ENCODE measurements at regions not wholly inside any gene's neighbourhood (a gene's known extent, or its start where the extent isn't known, plus 50 kb on each side); places are given as distances from the start of the nearest gene placed in this dataset.
"Not testable (repeated sequence)": the region's sequence is repeated elsewhere in the genome, so short reads cannot be mapped to it uniquely, and the experiment has no call there.

- no peak overlapping the region for H3K27ac Mint-ChIP-seq
- no peaks in the 10 kb centered on the region for H3K36me3 Mint-ChIP-seq
- DNase-seq (ENCODE audit: low spot score in 2 of 2) (no peak), ATAC-seq (ENCODE audit: low read depth) (no peak)
- H3K27me3 Mint-ChIP-seq = no peaks in the 10 kb centered on the region
- no peaks in the 10 kb centered on the region for H3K4me1 Mint-ChIP-seq
- H3K9me3 Mint-ChIP-seq = no peaks in the 10 kb centered on the region
- H3K4me3 Mint-ChIP-seq = no peak overlapping the region
Measured at GRCh38 chr5:99348597-99348996, 419.8 kb upstream of the CHD1 start.

GRCh38 chr5:99339758-99340157, 411.0 kb upstream of the CHD1 start:
- H3K27ac Mint-ChIP-seq; H3K27me3 Mint-ChIP-seq; DNase-seq (ENCODE audit: low spot score in 2 of 2); H3K4me3 Mint-ChIP-seq; H3K36me3 Mint-ChIP-seq; H3K9me3 Mint-ChIP-seq; H3K4me1 Mint-ChIP-seq; ATAC-seq (ENCODE audit: low read depth): not testable (repeated sequence)

- no peak for ATAC-seq (ENCODE audit: low read depth)
- Mint-ChIP-seq H3K27me3 (no peaks in the 10 kb centered on the region), H3K4me1 (no peaks in the 10 kb centered on the region), H3K36me3 (no peaks in the 10 kb centered on the region), H3K27ac (no peak overlapping the region), H3K9me3 (peaks cover 6% of the 10 kb centered on the region), H3K4me3 (no peak overlapping the region)
- no peak for DNase-seq (ENCODE audit: low spot score in 2 of 2)
Measured at GRCh38 chr5:99334936-99335335, 406.1 kb upstream of the CHD1 start.

GRCh38 chr5:99331061-99331460, 402.3 kb upstream of the CHD1 start:
- Mint-ChIP-seq H3K9me3 (peaks cover 1% of the 10 kb centered on the region), H3K4me3 (no peak overlapping the region), H3K27me3 (no peaks in the 10 kb centered on the region), H3K27ac (no peak overlapping the region), H3K36me3 (no peaks in the 10 kb centered on the region), H3K4me1 (no peaks in the 10 kb centered on the region)
- ATAC-seq (ENCODE audit: low read depth) = no peak
- DNase-seq (ENCODE audit: low spot score in 2 of 2) = no peak

GRCh38 chr5:99320436-99320835, 391.6 kb upstream of the CHD1 start:
- no peaks in the 10 kb centered on the region for H3K36me3 Mint-ChIP-seq
- no peak overlapping the region for H3K27ac Mint-ChIP-seq
- no peaks in the 10 kb centered on the region for H3K9me3 Mint-ChIP-seq
- no peak for DNase-seq (ENCODE audit: low spot score in 2 of 2)
- H3K4me1 Mint-ChIP-seq = no peaks in the 10 kb centered on the region
- no peak overlapping the region for H3K4me3 Mint-ChIP-seq
- H3K27me3 Mint-ChIP-seq = no peaks in the 10 kb centered on the region
- ATAC-seq (ENCODE audit: low read depth) = no peak

- Mint-ChIP-seq H3K27ac (no peak overlapping the region), H3K36me3 (no peaks in the 10 kb centered on the region), H3K4me3 (no peak overlapping the region), H3K4me1 (no peaks in the 10 kb centered on the region), H3K9me3 (no peaks in the 10 kb centered on the region), H3K27me3 (no peaks in the 10 kb centered on the region)
- DNase-seq (ENCODE audit: low spot score in 2 of 2) = no peak
- ATAC-seq (ENCODE audit: low read depth) = no peak
Measured at GRCh38 chr5:99317136-99317535, 388.3 kb upstream of the CHD1 start.

GRCh38 chr5:99316484-99316883, 387.7 kb upstream of the CHD1 start:
- DNase-seq (ENCODE audit: low spot score in 2 of 2) (no peak), ATAC-seq (ENCODE audit: low read depth) (no peak)
- no peak overlapping the region for H3K27ac Mint-ChIP-seq
- H3K4me3 Mint-ChIP-seq = no peak overlapping the region
- H3K36me3 Mint-ChIP-seq = no peaks in the 10 kb centered on the region
- no peaks in the 10 kb centered on the region for H3K27me3 Mint-ChIP-seq
- no peaks in the 10 kb centered on the region for H3K9me3 Mint-ChIP-seq
- H3K4me1 Mint-ChIP-seq = no peaks in the 10 kb centered on the region

GRCh38 chr5:99315413-99316183, 386.8 kb upstream of the CHD1 start:
- Mint-ChIP-seq H3K9me3 (no peaks in the 10 kb centered on the region), H3K4me1 (no peaks in the 10 kb centered on the region), H3K36me3 (no peaks in the 10 kb centered on the region), H3K27me3 (no peaks in the 10 kb centered on the region), H3K27ac (no peak overlapping the region), H3K4me3 (no peak overlapping the region)
- no peak for ATAC-seq (ENCODE audit: low read depth)
- DNase-seq (ENCODE audit: low spot score in 2 of 2) = no peak

- Mint-ChIP-seq H3K4me1 (no peaks in the 10 kb centered on the region), H3K27ac (no peak overlapping the region), H3K4me3 (no peak overlapping the region), H3K9me3 (no peaks in the 10 kb centered on the region), H3K36me3 (no peaks in the 10 kb centered on the region), H3K27me3 (no peaks in the 10 kb centered on the region)
- ATAC-seq (ENCODE audit: low read depth) (no peak), DNase-seq (ENCODE audit: low spot score in 2 of 2) (no peak)
Measured at GRCh38 chr5:99314721-99315120, 385.9 kb upstream of the CHD1 start.

GRCh38 chr5:99308131-99308530, 379.3 kb upstream of the CHD1 start:
- peaks cover 2% of the 10 kb centered on the region for H3K9me3 Mint-ChIP-seq
- no peak overlapping the region for H3K4me3 Mint-ChIP-seq
- H3K4me1 Mint-ChIP-seq = no peaks in the 10 kb centered on the region
- no peak for ATAC-seq (ENCODE audit: low read depth)
- H3K36me3 Mint-ChIP-seq = no peaks in the 10 kb centered on the region
- H3K27ac Mint-ChIP-seq = no peak overlapping the region
- no peak for DNase-seq (ENCODE audit: low spot score in 2 of 2)
- H3K27me3 Mint-ChIP-seq = no peaks in the 10 kb centered on the region

GRCh38 chr5:99305045-99305580, 376.3 kb upstream of the CHD1 start:
- DNase-seq (ENCODE audit: low spot score in 2 of 2) (no peak), ATAC-seq (ENCODE audit: low read depth) (no peak)
- Mint-ChIP-seq H3K9me3 (peaks cover 6% of the 10 kb centered on the region), H3K27ac (no peak overlapping the region), H3K4me1 (no peaks in the 10 kb centered on the region), H3K36me3 (no peaks in the 10 kb centered on the region), H3K27me3 (no peaks in the 10 kb centered on the region), H3K4me3 (no peak overlapping the region)

GRCh38 chr5:99285606-99286005, 356.8 kb upstream of the CHD1 start:
- H3K27me3 Mint-ChIP-seq = no peaks in the 10 kb centered on the region
- H3K36me3 Mint-ChIP-seq = no peaks in the 10 kb centered on the region
- ATAC-seq (ENCODE audit: low read depth) (no peak), DNase-seq (ENCODE audit: low spot score in 2 of 2) (no peak)
- H3K27ac Mint-ChIP-seq = no peak overlapping the region
- no peaks in the 10 kb centered on the region for H3K9me3 Mint-ChIP-seq
- no peak overlapping the region for H3K4me3 Mint-ChIP-seq
- H3K4me1 Mint-ChIP-seq = no peaks in the 10 kb centered on the region

- Mint-ChIP-seq H3K36me3 (no peaks in the 10 kb centered on the region), H3K27ac (no peak overlapping the region), H3K4me1 (no peaks in the 10 kb centered on the region), H3K27me3 (no peaks in the 10 kb centered on the region), H3K4me3 (no peak overlapping the region), H3K9me3 (peaks cover 6% of the 10 kb centered on the region)
- ATAC-seq (ENCODE audit: low read depth) (no peak), DNase-seq (ENCODE audit: low spot score in 2 of 2) (no peak)
Measured at GRCh38 chr5:99275128-99275527, 346.3 kb upstream of the CHD1 start.

GRCh38 chr5:99272576-99272975, 343.8 kb upstream of the CHD1 start:
- Mint-ChIP-seq H3K27ac (no peak overlapping the region), H3K27me3 (no peaks in the 10 kb centered on the region), H3K4me1 (no peaks in the 10 kb centered on the region), H3K36me3 (no peaks in the 10 kb centered on the region), H3K9me3 (peaks cover 9% of the 10 kb centered on the region), H3K4me3 (no peak overlapping the region)
- ATAC-seq (ENCODE audit: low read depth) (no peak), DNase-seq (ENCODE audit: low spot score in 2 of 2) (no peak)

GRCh38 chr5:99258819-99259218, 330.0 kb upstream of the CHD1 start:
- ATAC-seq (ENCODE audit: low read depth) = no peak

More at GRCh38 chr5:99258819-99259218, 330.0 kb upstream of the CHD1 start:
- no peak for DNase-seq (ENCODE audit: low spot score in 2 of 2)
- no peak overlapping the region for H3K27ac Mint-ChIP-seq
- no peak overlapping the region for H3K4me3 Mint-ChIP-seq
- H3K9me3 Mint-ChIP-seq = peaks cover 8% of the 10 kb centered on the region
- no peaks in the 10 kb centered on the region for H3K4me1 Mint-ChIP-seq
- no peaks in the 10 kb centered on the region for H3K36me3 Mint-ChIP-seq
- H3K27me3 Mint-ChIP-seq = no peaks in the 10 kb centered on the region

Data from memory B cell (primary cell).